ENCODE measurements at regions not wholly inside any gene's neighbourhood (a gene's known extent, or its start where the extent isn't known, plus 50 kb on each side); places are given as distances from the start of the nearest gene placed in this dataset.

DNA sequence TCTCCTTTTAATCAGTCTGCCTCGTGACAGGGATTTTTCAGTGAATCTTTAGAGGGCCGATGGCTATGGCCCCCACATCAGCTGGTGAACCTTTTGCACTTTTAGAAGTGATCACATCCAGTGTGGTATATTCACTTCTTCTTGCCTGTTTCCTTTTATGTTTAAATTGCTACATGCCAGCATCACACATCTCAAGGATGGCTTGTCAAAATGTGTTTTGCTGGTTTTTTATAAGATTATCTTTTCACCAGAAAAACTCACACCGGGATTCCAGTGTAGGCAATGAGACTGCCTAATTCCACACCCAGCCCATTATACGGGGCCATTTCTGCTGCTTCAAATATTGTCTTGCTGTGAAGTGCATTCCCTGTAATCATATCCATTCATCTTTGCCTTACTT is 1151.7 kb upstream of the ADGRL4 start:
- CTCF ChIA-PET = no interaction called here

DNA sequence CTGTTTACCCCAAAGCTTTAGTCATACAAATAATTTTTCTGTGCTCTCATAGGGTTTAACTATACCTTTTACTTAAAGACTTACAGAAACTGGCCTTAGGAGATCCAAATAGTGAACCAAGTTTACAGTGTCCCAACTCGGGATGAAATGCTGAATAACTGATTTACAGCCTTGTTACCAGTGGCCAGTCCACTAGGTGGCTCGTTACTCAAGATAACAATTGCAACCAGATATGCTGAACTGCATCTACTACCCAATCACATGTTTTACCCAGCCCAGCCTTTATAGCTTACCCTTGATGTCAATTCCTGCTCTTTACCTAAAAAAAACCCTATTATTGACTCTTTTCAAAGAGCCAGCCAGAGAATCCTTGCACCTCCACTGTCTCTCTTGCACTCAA is 1148.8 kb upstream of the ADGRL4 start:
- BruUV-seq (replicated peaks) = no TSS peak
- no peaks in the 10 kb centered on the region for H3K9me3 ChIP-seq (ENCODE audit: low read depth, low read length, poor library complexity, severe bottlenecking)
- no peak overlapping the region for H3K27ac ChIP-seq (ENCODE audit: low read depth, low read length, poor library complexity, severe bottlenecking)
- ChIA-PET CTCF (no interaction called here), POLR2A (ENCODE audit: low non-redundant PET) (no interaction called here)
- H3K4me1 ChIP-seq (ENCODE audit: insufficient read depth, low read length, poor library complexity, severe bottlenecking) = no peaks in the 10 kb centered on the region
- TF ChIP-seq, protein P1, sequence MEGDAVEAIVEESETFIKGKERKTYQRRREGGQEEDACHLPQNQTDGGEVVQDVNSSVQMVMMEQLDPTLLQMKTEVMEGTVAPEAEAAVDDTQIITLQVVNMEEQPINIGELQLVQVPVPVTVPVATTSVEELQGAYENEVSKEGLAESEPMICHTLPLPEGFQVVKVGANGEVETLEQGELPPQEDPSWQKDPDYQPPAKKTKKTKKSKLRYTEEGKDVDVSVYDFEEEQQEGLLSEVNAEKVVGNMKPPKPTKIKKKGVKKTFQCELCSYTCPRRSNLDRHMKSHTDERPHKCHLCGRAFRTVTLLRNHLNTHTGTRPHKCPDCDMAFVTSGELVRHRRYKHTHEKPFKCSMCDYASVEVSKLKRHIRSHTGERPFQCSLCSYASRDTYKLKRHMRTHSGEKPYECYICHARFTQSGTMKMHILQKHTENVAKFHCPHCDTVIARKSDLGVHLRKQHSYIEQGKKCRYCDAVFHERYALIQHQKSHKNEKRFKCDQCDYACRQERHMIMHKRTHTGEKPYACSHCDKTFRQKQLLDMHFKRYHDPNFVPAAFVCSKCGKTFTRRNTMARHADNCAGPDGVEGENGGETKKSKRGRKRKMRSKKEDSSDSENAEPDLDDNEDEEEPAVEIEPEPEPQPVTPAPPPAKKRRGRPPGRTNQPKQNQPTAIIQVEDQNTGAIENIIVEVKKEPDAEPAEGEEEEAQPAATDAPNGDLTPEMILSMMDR (conservative IDR thresholded peaks at IDR 0.05; ENCODE audit: low read depth, low read length) = peak; percentile 25; the same call in 1 of the 2 replicates
- no peak for TF ChIP-seq EZH2 (IDR thresholded peaks at IDR 0.05; ENCODE audit: borderline replicate concordance, low read depth, low read length, poor library complexity, severe bottlenecking)
- H3K36me3 ChIP-seq (ENCODE audit: insufficient read depth, low read length, poor library complexity, severe bottlenecking) = no peaks in the 10 kb centered on the region
- no peaks in the 10 kb centered on the region for H3K27me3 ChIP-seq (replicated peaks; ENCODE audit: insufficient read depth, low read depth, low read length, poor library complexity)
- H3K4me3 ChIP-seq (ENCODE audit: low read depth, low read length, poor library complexity, severe bottlenecking) = no peak overlapping the region
- DNase-seq (ENCODE audit: low spot score) = no peak
- intact Hi-C loops (cut with micrococcal nuclease; ENCODE audit: unreplicated experiment) = no loop called here

More for the DNA sequence above, 1151.7 kb upstream of the ADGRL4 start:
- intact Hi-C loops (cut with micrococcal nuclease; ENCODE audit: unreplicated experiment) = no loop called here
- Histone ChIP-seq H3K36me3 (ENCODE audit: insufficient read depth, low read length, poor library complexity, severe bottlenecking) (no peaks in the 10 kb centered on the region), H3K4me1 (ENCODE audit: insufficient read depth, low read length, poor library complexity, severe bottlenecking) (no peaks in the 10 kb centered on the region), H3K9me3 (ENCODE audit: low read depth, low read length, poor library complexity, severe bottlenecking) (no peaks in the 10 kb centered on the region), H3K27ac (ENCODE audit: low read depth, low read length, poor library complexity, severe bottlenecking) (no peak overlapping the region), H3K27me3 (replicated peaks; ENCODE audit: insufficient read depth, low read depth, low read length, poor library complexity) (no peaks in the 10 kb centered on the region), H3K4me3 (ENCODE audit: low read depth, low read length, poor library complexity, severe bottlenecking) (no peak overlapping the region)
- POLR2A ChIA-PET (ENCODE audit: low non-redundant PET) = no interaction called here
- no peak for TF ChIP-seq EZH2 (IDR thresholded peaks at IDR 0.05; ENCODE audit: borderline replicate concordance, low read depth, low read length, poor library complexity, severe bottlenecking)
- no TSS peak for BruUV-seq (replicated peaks)
- DNase-seq (ENCODE audit: low spot score) = no peak

DNA sequence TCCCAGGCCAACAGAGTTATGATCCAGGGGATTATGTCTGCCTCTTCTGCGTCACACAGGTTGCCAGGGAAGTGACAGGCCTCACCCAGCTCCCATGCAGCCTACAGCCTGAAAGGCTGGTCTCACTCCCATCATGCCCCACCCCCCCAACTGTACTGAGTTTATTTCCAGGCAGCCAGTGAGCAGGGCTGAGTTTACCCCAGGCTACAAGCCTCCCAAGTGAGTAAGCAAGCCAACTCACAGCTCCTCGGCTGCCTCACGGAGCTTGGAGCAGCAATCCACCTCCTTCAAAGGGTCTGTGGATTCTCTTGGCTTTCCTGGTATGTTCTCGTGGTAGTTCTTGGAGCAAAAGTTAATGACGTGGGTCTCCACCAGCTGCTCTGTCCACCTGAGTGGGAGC is 1147.6 kb upstream of the ADGRL4 start:
- BruUV-seq (replicated peaks) = no TSS peak
- intact Hi-C loops (cut with micrococcal nuclease; ENCODE audit: unreplicated experiment) = no loop called here

DNA sequence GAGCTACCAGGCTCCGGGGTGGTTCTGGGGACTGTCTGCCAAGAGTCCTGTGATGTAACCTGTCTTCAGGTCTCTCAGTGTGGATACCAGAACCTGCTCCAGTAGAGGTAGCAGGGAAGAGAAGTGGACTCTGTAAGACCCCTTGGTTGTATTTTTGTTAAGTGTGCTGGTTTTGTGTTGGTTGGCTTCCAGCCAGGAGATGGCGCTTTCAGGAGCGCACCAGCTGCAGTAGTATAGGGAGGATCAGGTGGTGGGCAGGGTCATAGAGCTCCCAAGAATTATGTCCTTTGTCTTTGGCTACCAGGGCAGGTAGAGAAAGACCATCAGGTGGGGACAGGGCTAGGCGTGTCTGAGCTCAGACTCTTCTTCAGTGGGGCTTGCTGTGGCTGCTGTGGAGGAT is 1147.2 kb upstream of the ADGRL4 start:
- no peaks in the 10 kb centered on the region for H3K4me1 ChIP-seq (ENCODE audit: insufficient read depth, low read length, poor library complexity, severe bottlenecking)
- no peak for DNase-seq (ENCODE audit: low spot score)
- no peaks in the 10 kb centered on the region for H3K36me3 ChIP-seq (ENCODE audit: insufficient read depth, low read length, poor library complexity, severe bottlenecking)
- CTCF ChIA-PET = no interaction called here
- intact Hi-C loops (cut with micrococcal nuclease; ENCODE audit: unreplicated experiment) = no loop called here
- H3K27ac ChIP-seq (ENCODE audit: low read depth, low read length, poor library complexity, severe bottlenecking) = no peak overlapping the region
- POLR2A ChIA-PET (ENCODE audit: low non-redundant PET) = no interaction called here
- BruUV-seq (replicated peaks) = no TSS peak
- no peak overlapping the region for H3K4me3 ChIP-seq (ENCODE audit: low read depth, low read length, poor library complexity, severe bottlenecking)
- TF ChIP-seq EZH2 (IDR thresholded peaks at IDR 0.05; ENCODE audit: borderline replicate concordance, low read depth, low read length, poor library complexity, severe bottlenecking) = no peak
- TF ChIP-seq, protein P1 (conservative IDR thresholded peaks at IDR 0.05; ENCODE audit: low read depth, low read length) = no peak
- no peaks in the 10 kb centered on the region for H3K9me3 ChIP-seq (ENCODE audit: low read depth, low read length, poor library complexity, severe bottlenecking)
- no peaks in the 10 kb centered on the region for H3K27me3 ChIP-seq (replicated peaks; ENCODE audit: insufficient read depth, low read depth, low read length, poor library complexity)

More for the DNA sequence above, 1147.6 kb upstream of the ADGRL4 start:
- TF ChIP-seq, protein P1 (conservative IDR thresholded peaks at IDR 0.05; ENCODE audit: low read depth, low read length) = no peak
- TF ChIP-seq EZH2 (IDR thresholded peaks at IDR 0.05; ENCODE audit: borderline replicate concordance, low read depth, low read length, poor library complexity, severe bottlenecking) = no peak
- no peak overlapping the region for H3K4me3 ChIP-seq (ENCODE audit: low read depth, low read length, poor library complexity, severe bottlenecking)
- H3K4me1 ChIP-seq (ENCODE audit: insufficient read depth, low read length, poor library complexity, severe bottlenecking) = no peaks in the 10 kb centered on the region
- no peaks in the 10 kb centered on the region for H3K36me3 ChIP-seq (ENCODE audit: insufficient read depth, low read length, poor library complexity, severe bottlenecking)
- ChIA-PET POLR2A (ENCODE audit: low non-redundant PET) (no interaction called here), CTCF (no interaction called here)
- no peak for DNase-seq (ENCODE audit: low spot score)
- H3K27ac ChIP-seq (ENCODE audit: low read depth, low read length, poor library complexity, severe bottlenecking) = no peak overlapping the region
- H3K9me3 ChIP-seq (ENCODE audit: low read depth, low read length, poor library complexity, severe bottlenecking) = no peaks in the 10 kb centered on the region
- no peaks in the 10 kb centered on the region for H3K27me3 ChIP-seq (replicated peaks; ENCODE audit: insufficient read depth, low read depth, low read length, poor library complexity)

All from A673 (cell line).